Cardiac fibroblast (primary cell): ENCODE measurements at regions not wholly inside any gene's neighbourhood (a gene's known extent, or its start where the extent isn't known, plus 50 kb on each side); places are given as distances from the start of the nearest gene placed in this dataset.
"Not testable (repeated sequence)": the region's sequence is repeated elsewhere in the genome, so short reads cannot be mapped to it uniquely, and the experiment has no call there.

ENCODE experiments used
- DNase-seq, 2 donors: peaks; one replicate each; pipeline versions ENCODE4 v3.0.0 to v3.0.0-alpha.2; 2010; ENCODE audit warnings: low read depth in 2 of 2
- H3K4me3 ChIP-seq, 2 donors: replicated peaks in 1 of 2; 1 replicate in 1 of 2; 2 replicates in 1 of 2; pipeline ENCODE4 v1.5.1; 2011; ENCODE audit warnings: low read depth in 2 of 2, low read length in 2 of 2, mild to moderate bottlenecking in 2 of 2, moderate library complexity in 1 of 2
- TF ChIP-seq, protein P1 (sequence below): IDR thresholded peaks from one replicate; pipeline ENCODE4 v1.5.1; 2011; ENCODE audit warnings: low read depth, mild to moderate bottlenecking, low read length, inconsistent platforms

DNA sequence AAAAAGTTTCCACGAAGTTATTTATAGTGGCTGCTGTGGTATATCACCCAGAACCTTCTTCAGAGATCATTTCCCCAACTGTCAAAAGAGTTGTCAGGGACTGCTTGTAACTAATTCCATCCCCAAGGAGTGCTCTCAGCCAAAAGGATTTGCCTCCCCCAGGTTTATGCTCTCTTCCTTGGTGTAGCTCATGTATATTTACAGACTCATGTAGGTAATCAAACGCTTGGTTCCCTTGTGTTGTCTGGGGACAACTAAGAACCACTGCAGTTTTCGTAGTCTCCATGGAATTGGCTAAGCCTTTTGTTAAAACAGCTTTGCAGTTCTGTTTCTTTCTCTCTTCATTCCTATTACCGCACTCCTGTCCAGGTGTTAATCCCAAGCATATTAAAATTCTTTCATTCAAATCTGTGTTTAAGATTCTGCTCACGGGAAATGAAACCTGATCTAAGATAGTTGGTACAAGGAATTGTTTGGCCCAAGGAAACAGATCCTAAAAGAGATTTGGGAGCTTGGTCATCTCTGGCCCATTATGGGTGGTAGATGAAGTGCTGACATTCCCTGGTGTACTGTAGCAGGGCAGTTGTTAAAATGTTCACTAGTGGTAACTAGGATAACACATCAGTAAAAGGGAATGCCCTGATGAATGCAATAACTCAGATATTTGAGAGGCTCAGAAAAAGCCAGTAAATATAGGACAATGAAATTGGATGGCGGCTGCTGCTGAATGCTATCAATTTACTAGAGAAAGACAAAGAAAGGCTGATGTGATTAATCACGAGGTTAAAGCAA, 361.3 kb upstream of the GBE1 start:
- no peak overlapping the region for H3K4me3 ChIP-seq
- no peak for DNase-seq
- TF ChIP-seq, protein P1, sequence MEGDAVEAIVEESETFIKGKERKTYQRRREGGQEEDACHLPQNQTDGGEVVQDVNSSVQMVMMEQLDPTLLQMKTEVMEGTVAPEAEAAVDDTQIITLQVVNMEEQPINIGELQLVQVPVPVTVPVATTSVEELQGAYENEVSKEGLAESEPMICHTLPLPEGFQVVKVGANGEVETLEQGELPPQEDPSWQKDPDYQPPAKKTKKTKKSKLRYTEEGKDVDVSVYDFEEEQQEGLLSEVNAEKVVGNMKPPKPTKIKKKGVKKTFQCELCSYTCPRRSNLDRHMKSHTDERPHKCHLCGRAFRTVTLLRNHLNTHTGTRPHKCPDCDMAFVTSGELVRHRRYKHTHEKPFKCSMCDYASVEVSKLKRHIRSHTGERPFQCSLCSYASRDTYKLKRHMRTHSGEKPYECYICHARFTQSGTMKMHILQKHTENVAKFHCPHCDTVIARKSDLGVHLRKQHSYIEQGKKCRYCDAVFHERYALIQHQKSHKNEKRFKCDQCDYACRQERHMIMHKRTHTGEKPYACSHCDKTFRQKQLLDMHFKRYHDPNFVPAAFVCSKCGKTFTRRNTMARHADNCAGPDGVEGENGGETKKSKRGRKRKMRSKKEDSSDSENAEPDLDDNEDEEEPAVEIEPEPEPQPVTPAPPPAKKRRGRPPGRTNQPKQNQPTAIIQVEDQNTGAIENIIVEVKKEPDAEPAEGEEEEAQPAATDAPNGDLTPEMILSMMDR, result no peak

DNA sequence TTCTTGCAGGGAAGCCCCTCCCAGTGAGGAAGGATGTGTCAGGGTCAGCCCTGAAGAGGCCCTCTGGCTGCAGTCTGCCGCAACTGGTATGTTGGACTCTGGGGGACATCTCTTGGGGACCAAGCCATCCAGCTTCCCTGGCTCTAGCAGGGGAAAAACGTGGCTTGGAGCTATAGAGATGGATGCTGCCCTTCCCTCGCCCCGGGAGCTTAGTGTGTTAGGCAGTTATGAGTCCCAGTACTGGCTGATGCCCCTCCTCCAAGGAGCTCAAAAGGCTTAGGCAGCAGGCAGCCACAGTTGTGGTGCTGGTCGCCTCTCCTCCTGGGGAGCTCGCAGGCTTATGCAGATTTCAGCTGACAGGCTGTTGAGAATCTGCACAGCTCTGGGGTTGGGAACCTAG, 353.1 kb upstream of the GBE1 start:
- H3K4me3 ChIP-seq, result no peak overlapping the region
- no peak for DNase-seq
- TF ChIP-seq, protein P1, result no peak

DNA sequence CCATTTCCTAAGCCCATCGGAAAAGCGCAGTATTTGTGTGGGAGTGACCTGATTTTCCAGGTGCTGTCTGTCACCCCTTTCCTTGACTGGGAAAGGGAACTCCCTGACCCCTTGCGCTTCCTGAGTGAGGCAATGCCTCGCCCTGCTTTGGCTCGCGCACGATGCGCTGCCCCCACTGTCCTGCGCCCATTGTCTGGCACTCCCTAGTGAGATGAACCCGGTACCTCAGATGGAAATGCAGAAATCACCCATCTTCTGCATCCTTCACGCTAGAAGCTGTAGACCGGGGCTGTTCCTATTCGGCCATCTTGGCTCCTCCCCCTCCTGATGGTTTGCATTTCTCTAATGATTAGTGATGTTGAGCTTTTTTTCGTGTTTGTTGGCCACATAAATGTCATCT, 349.3 kb upstream of the GBE1 start:
- not testable (repeated sequence) for H3K4me3 ChIP-seq, DNase-seq

DNA sequence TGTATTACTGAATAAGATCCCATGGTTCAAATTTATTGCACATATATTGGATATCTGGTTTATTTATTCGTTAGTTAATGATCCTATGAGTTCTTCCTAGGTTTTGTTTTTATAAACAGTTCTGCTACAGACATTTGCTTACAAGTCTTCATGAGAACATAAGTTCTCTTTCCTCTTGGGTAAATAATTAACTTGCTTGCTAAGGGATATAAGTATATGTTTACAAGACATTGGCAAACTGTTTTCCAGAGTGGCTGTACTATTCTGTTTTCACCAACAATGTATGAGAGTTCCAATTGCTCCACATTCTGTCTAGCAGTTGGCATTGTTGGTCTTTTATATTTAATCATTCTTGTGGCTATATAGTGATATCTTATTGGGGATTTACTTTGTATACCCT, 341.8 kb upstream of the GBE1 start:
- TF ChIP-seq, protein P1, result no peak
- DNase-seq, result no peak
- no peak overlapping the region for H3K4me3 ChIP-seq

DNA sequence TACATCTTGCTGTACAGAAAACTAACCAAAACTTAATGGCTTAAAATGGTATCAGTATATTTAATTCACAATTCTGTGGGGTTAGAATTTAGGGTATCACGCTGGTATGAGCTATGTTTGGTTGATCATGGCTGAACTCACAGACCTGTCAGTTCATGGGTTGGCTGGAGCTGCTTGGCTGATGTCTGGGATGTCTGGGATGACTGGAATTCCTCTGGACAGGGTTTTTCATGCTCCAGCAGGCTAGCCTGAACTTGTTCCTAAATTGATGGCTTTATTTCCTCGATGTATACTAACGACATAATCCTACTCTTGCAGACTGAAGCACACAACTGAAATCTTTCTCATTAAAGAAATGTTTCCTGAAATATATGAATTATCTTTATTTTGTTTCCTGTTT, 338.9 kb upstream of the GBE1 start:
- TF ChIP-seq, protein P1, result no peak
- DNase-seq, result no peak
- no peak overlapping the region for H3K4me3 ChIP-seq

DNA sequence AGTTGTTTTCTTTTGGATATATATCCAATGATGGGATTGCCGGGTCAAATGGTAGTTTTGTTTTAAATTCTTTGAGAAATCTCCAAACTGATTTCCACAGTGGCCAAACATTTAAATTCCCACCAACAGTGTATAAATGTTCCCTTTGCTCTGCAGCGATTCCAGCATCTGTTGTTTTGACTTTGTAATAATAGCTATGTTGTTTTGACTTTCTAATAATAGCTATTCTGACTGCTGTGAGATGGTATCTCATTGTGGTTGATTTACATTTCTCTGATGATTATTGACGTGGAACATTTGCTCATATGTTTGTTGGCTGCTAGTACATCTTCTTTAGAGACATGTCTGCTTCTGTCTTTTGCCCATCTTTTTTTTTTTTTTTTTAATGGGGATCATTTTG, 332.2 kb upstream of the GBE1 start:
- no peak overlapping the region for H3K4me3 ChIP-seq
- TF ChIP-seq, protein P1, result no peak
- DNase-seq, result no peak

DNA sequence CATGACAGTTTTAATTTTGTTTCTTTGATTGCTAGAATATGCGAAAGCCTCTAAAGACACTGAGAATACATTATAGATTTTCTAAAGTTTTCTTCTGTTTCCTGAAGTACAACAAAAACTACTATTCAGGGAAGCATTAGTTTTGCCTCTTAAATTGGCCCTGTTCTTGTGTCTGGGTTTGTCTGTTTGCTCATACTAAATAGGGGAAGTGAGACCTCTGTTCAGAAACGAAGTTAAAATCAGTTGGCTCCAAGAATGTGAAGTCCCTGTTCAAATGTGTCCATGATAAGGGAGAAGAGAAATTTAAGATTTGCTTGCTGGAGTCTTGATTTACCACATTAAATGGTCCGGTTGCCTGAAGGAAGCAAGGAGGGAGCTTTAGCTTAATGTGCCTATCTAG, 327.3 kb upstream of the GBE1 start:
- TF ChIP-seq, protein P1, result no peak
- H3K4me3 ChIP-seq, result no peak overlapping the region
- no peak for DNase-seq
